Stimulated activated CD4-positive, alpha-beta T cell treated with anti-CD3 and anti-CD28 coated beads, Interleukin-4, amount 100 ng/mL, for 24 hours (primary cell): ENCODE measurements at regions not wholly inside any gene's neighbourhood (a gene's known extent, or its start where the extent isn't known, plus 50 kb on each side); places are given as distances from the start of the nearest gene placed in this dataset.

Source experiments
- DNase-seq: peaks from one replicate; pipeline ENCODE4 v3.0.0-alpha.2; 2020

GRCh38 chr3:148238421-148238821, 459.3 kb upstream of the AGTR1 start:
- no peak for DNase-seq

- no peak for DNase-seq
Measured at GRCh38 chr3:148240351-148240750, 457.4 kb upstream of the AGTR1 start.

GRCh38 chr3:148243609-148244008, 454.1 kb upstream of the AGTR1 start:
- DNase-seq = no peak

- no peak for DNase-seq
Measured at GRCh38 chr3:148246291-148246923, 451.3 kb upstream of the AGTR1 start.

GRCh38 chr3:148253713-148254112, 444.0 kb upstream of the AGTR1 start:
- no peak for DNase-seq

GRCh38 chr3:148254402-148254801, 443.3 kb upstream of the AGTR1 start:
- DNase-seq = no peak

- DNase-seq = no peak
Measured at GRCh38 chr3:148255981-148256969, 441.4 kb upstream of the AGTR1 start.

GRCh38 chr3:148262980-148263379, 434.7 kb upstream of the AGTR1 start:
- DNase-seq = no peak

- DNase-seq = no peak
Measured at GRCh38 chr3:148265841-148266240, 431.9 kb upstream of the AGTR1 start.

GRCh38 chr3:148266341-148266740, 431.4 kb upstream of the AGTR1 start:
- no peak for DNase-seq

GRCh38 chr3:148269816-148270215, 427.9 kb upstream of the AGTR1 start:
- DNase-seq = no peak

- DNase-seq = no peak
Measured at GRCh38 chr3:148280623-148281242, 417.0 kb upstream of the AGTR1 start.

GRCh38 chr3:148289159-148289558, 408.5 kb upstream of the AGTR1 start:
- DNase-seq = no peak

GRCh38 chr3:148297013-148297412, 400.7 kb upstream of the AGTR1 start:
- DNase-seq = no peak

- DNase-seq = no peak
Measured at GRCh38 chr3:148307443-148307843, 390.3 kb upstream of the AGTR1 start.

- DNase-seq = no peak
Measured at GRCh38 chr3:148309390-148310035, 388.2 kb upstream of the AGTR1 start.

- DNase-seq = no peak
Measured at GRCh38 chr3:148315756-148316155, 381.9 kb upstream of the AGTR1 start.

- DNase-seq = no peak
Measured at GRCh38 chr3:148318240-148318639, 379.5 kb upstream of the AGTR1 start.

- peak; percentile 3 for DNase-seq
Measured at GRCh38 chr3:148319161-148319915, 378.4 kb upstream of the AGTR1 start.

- DNase-seq = no peak
Measured at GRCh38 chr3:148319960-148320359, 377.7 kb upstream of the AGTR1 start.

GRCh38 chr3:148329481-148330235, 368.0 kb upstream of the AGTR1 start:
- no peak for DNase-seq

GRCh38 chr3:148330542-148330941, 367.2 kb upstream of the AGTR1 start:
- no peak for DNase-seq
